ENCODE measurements at regions not wholly inside any gene's neighbourhood (a gene's known extent, or its start where the extent isn't known, plus 50 kb on each side); places are given as distances from the start of the nearest gene placed in this dataset.

DNA sequence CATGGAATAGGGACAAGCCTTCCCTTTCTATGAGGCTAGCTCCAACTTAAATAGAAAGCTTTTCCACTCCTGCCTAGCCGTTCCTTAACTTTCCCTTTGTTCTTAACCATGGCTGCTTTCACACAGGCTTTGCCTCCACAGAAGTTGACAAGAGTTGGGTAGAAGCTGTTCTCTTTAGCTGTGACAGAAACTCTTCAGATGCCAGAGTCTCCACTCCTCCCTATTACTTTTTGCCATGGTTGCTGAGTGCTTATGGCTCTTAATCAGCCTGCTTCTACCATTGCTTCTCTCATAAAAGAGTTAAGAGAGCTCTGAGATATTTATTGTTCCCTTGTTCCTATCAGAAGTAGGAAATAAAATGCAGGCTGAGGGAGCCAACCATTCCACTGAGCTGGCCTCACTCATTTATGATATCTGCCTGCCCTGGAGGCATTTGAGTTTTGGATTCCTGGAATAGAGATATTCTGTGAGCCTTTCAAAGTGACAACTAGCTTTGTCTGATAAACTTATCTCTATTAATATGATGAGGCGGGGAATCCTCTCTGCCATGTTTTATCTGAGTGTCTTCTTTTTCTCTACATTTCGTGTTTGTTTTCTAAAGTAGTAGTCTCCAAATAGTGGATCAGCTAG lies 162.6 kb downstream of the DMAC1 start:
- TF ChIP-seq, protein P1, sequence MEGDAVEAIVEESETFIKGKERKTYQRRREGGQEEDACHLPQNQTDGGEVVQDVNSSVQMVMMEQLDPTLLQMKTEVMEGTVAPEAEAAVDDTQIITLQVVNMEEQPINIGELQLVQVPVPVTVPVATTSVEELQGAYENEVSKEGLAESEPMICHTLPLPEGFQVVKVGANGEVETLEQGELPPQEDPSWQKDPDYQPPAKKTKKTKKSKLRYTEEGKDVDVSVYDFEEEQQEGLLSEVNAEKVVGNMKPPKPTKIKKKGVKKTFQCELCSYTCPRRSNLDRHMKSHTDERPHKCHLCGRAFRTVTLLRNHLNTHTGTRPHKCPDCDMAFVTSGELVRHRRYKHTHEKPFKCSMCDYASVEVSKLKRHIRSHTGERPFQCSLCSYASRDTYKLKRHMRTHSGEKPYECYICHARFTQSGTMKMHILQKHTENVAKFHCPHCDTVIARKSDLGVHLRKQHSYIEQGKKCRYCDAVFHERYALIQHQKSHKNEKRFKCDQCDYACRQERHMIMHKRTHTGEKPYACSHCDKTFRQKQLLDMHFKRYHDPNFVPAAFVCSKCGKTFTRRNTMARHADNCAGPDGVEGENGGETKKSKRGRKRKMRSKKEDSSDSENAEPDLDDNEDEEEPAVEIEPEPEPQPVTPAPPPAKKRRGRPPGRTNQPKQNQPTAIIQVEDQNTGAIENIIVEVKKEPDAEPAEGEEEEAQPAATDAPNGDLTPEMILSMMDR (IDR thresholded peaks at IDR 0.05; ENCODE audit: low read length), result no peak
- TF ChIP-seq EZH2 (IDR thresholded peaks at IDR 0.05; ENCODE audit: borderline replicate concordance, low read length), result no peak
